A549 (cell line): ENCODE measurements at regions not wholly inside any gene's neighbourhood (a gene's known extent, or its start where the extent isn't known, plus 50 kb on each side); places are given as distances from the start of the nearest gene placed in this dataset.
A peak's percentile ranks its signal among the peaks of the same experiment; 100 is the strongest.

Source experiments
- ATAC-seq, 2 experiments: fragments of 200-7000 bp in 1 of 2; fragments of >200 bp in 1 of 2; cut with Nextera tagmentation in 1 of 2; cut with Tn5 transposase in 1 of 2; 3 replicates each; pipeline versions ENCODE4 v1.8.0 to v1.9.1; 2018 to 2020; ENCODE audit warnings: mild to moderate bottlenecking in 1 of 2, moderate library complexity in 1 of 2
- CTCF ChIA-PET: fragments of 300-600 bp; sonication (Branson Sonifier 250); formaldehyde crosslinking; extraction: SDS; loops from one replicate; lab custom pipeline; 2021; ENCODE audit warnings: antibody characterized with exemption, inconsistent platforms; lab: Yijun Ruan, JAX
- POLR2A ChIA-PET: fragments of 350-600 bp; formaldehyde crosslinking; extraction: SDS; loops from one replicate; lab custom pipeline; 2021; ENCODE audit warnings: antibody characterized with exemption, inconsistent platforms; lab: Yijun Ruan, JAX
- DNase-seq, 2 experiments: peaks; one replicate each; pipeline versions ENCODE4 v3.0.0 to v3.0.0-alpha.2; 2011 to 2016; ENCODE audit warnings: low read depth in 1 of 2, low spot score in 1 of 2
- FAIRE-seq: peaks from 2 replicates; lab custom pipeline; 2011; peaks lifted over from hg19 to GRCh38; lab: Jason Lieb, UNC
- H3K27ac ChIP-seq, 2 experiments: fragments of >200 bp; sonication (Bioruptor Twin); formaldehyde crosslinking; 3 replicates each; pipeline ENCODE4 v1.5.1; 2016 to 2017
- H3K4me1 ChIP-seq: fragments of >200 bp; sonication (Bioruptor Twin); formaldehyde crosslinking; 3 replicates; pipeline ENCODE4 v1.6.1; 2016
- H3K4me2 ChIP-seq: fragments of >200 bp; sonication (Bioruptor Twin); formaldehyde crosslinking; 3 replicates; pipeline ENCODE4 v1.6.1; 2016
- H3K4me3 ChIP-seq: fragments of >200 bp; sonication (Bioruptor Twin); formaldehyde crosslinking; 3 replicates; pipeline ENCODE4 v1.5.1; 2016
- H3K9me3 ChIP-seq: fragments of >200 bp; sonication (Bioruptor Twin); formaldehyde crosslinking; 3 replicates; pipeline ENCODE4 v1.6.1; 2016
- CBX2 ChIP-seq: fragments of 200-600 bp; sonication (generic); IDR thresholded peaks from 2 replicates; pipeline ENCODE4 v1.6.1; 2016; ENCODE audit warnings: low read depth, mild to moderate bottlenecking, borderline replicate concordance
- CBX8 ChIP-seq: fragments of 200-600 bp; sonication (generic); IDR thresholded peaks from 2 replicates; pipeline ENCODE4 v1.6.1; 2016
- CHD2 ChIP-seq: fragments of 150-350 bp; IDR thresholded peaks from 2 replicates; pipeline ENCODE4 v1.6.1; 2014; ENCODE audit warnings: low read length; ENCODE audit not compliant: partially characterized antibody
- EHF ChIP-seq: fragments of 250-450 bp; sonication (Bioruptor Pico); IDR thresholded peaks from 2 replicates; pipeline ENCODE4 v1.5.0; 2020; ENCODE audit warnings: mild to moderate bottlenecking
- EHMT2 ChIP-seq: fragments of 200-600 bp; sonication (generic); IDR thresholded peaks from 2 replicates; pipeline ENCODE4 v1.6.1; 2016; ENCODE audit warnings: antibody characterized with exemption, low read depth, mild to moderate bottlenecking, moderate library complexity
- EP300 ChIP-seq, 2 experiments: fragments of >200 bp; sonication (Bioruptor Twin); formaldehyde crosslinking; IDR thresholded peaks; 2 replicates in 1 of 2; 3 replicates in 1 of 2; pipeline ENCODE4 v1.6.1; 2016 to 2017
- FOSB ChIP-seq: fragments of 250-450 bp; sonication (Bioruptor Pico); IDR thresholded peaks from 2 replicates; pipeline ENCODE4 v1.5.0; 2020; ENCODE audit warnings: mild to moderate bottlenecking, moderate library complexity
- FOXS1 ChIP-seq: fragments of 250-450 bp; sonication (Bioruptor Pico); IDR thresholded peaks from 2 replicates; pipeline ENCODE4 v1.5.0; 2020; ENCODE audit warnings: mild to moderate bottlenecking, moderate library complexity
- GATA3 ChIP-seq: IDR thresholded peaks from 2 replicates; pipeline ENCODE4 v1.6.1; 2012; ENCODE audit warnings: borderline replicate concordance
- HDAC2 ChIP-seq: fragments of 200-600 bp; sonication (generic); IDR thresholded peaks from 2 replicates; pipeline ENCODE4 v1.6.1; 2016
- HEYL ChIP-seq: fragments of 250-450 bp; sonication (Bioruptor Pico); IDR thresholded peaks from 2 replicates; pipeline ENCODE4 v1.8.0; 2021; ENCODE audit warnings: mild to moderate bottlenecking, moderate library complexity
- HOXB13 ChIP-seq: fragments of 250-450 bp; sonication (Bioruptor Pico); IDR thresholded peaks from 2 replicates; pipeline ENCODE4 v1.5.0; 2020; ENCODE audit warnings: low read depth, mild to moderate bottlenecking, moderate library complexity
- JUN ChIP-seq, 2 experiments: fragments of >200 bp; sonication (Bioruptor Twin); formaldehyde crosslinking; IDR thresholded peaks; 2 replicates in 1 of 2; 3 replicates in 1 of 2; pipeline ENCODE4 v1.6.1; 2016 to 2017
- KDM1A ChIP-seq: fragments of 200-600 bp; sonication (generic); IDR thresholded peaks from 2 replicates; pipeline ENCODE4 v1.6.1; 2016; ENCODE audit warnings: low read depth, mild to moderate bottlenecking
- MAFK ChIP-seq: fragments of 450-650 bp; IDR thresholded peaks from 2 replicates; pipeline ENCODE4 v1.6.1; 2014; ENCODE audit not compliant: partially characterized antibody
- MAZ ChIP-seq: fragments of 150-350 bp; IDR thresholded peaks from 2 replicates; pipeline ENCODE4 v1.6.1; 2014; ENCODE audit warnings: antibody characterized with exemption, low read depth, low read length, borderline replicate concordance
- NPAS2 ChIP-seq: fragments of 250-450 bp; sonication (Bioruptor Pico); IDR thresholded peaks from 2 replicates; pipeline ENCODE4 v1.8.0; 2022; ENCODE audit warnings: mild to moderate bottlenecking, moderate library complexity, borderline replicate concordance
- NR3C1 ChIP-seq: fragments of >200 bp; sonication (Bioruptor Twin); formaldehyde crosslinking; IDR thresholded peaks from 3 replicates; pipeline ENCODE4 v1.6.1; 2017
- POLR2A ChIP-seq: IDR thresholded peaks from 2 replicates; pipeline ENCODE4 v1.6.1; 2012; ENCODE audit warnings: mild to moderate bottlenecking, low read length
- POLR2AphosphoS2 ChIP-seq: conservative IDR thresholded peaks from 2 replicates; pipeline ENCODE4 v1.6.1; 2012; ENCODE audit warnings: low read length, improper control_type of control experiment, inconsistent platforms
- RCOR1 ChIP-seq: fragments of 150-350 bp; IDR thresholded peaks from 2 replicates; pipeline ENCODE4 v1.6.1; 2014; ENCODE audit warnings: antibody characterized with exemption, low read length, low read depth
- SMC3 ChIP-seq: fragments of >200 bp; sonication (Bioruptor Twin); formaldehyde crosslinking; IDR thresholded peaks from 3 replicates; pipeline ENCODE4 v1.6.1; 2018; ENCODE audit warnings: inconsistent platforms
- TFCP2L1 ChIP-seq: fragments of 250-450 bp; sonication (Bioruptor Pico); IDR thresholded peaks from 2 replicates; pipeline ENCODE4 v1.5.0; 2021; ENCODE audit warnings: mild to moderate bottlenecking
- USF2 ChIP-seq: fragments of 450-650 bp; IDR thresholded peaks from 2 replicates; pipeline ENCODE4 v1.6.1; 2014; ENCODE audit warnings: antibody characterized with exemption
- ZC3H11A ChIP-seq: fragments of 450-650 bp; IDR thresholded peaks from 2 replicates; pipeline ENCODE4 v1.6.1; 2014; ENCODE audit warnings: antibody characterized with exemption, mild to moderate bottlenecking
- TF ChIP-seq, protein P1 (sequence below): IDR thresholded peaks from 2 replicates; pipeline ENCODE4 v1.6.1; 2012; ENCODE audit warnings: low read depth, borderline replicate concordance
- TF ChIP-seq, protein P2 (sequence below): fragments of >200 bp; sonication (Bioruptor Twin); formaldehyde crosslinking; IDR thresholded peaks from 3 replicates; pipeline ENCODE4 v1.5.1; 2016
- TF ChIP-seq, protein P3 (sequence below): fragments of 250-450 bp; sonication (Bioruptor Pico); IDR thresholded peaks from 2 replicates; pipeline ENCODE4 v1.5.0; 2020; ENCODE audit warnings: low read depth, mild to moderate bottlenecking, moderate library complexity
- TF ChIP-seq, protein P4 (sequence below): fragments of >200 bp; sonication (Bioruptor Twin); formaldehyde crosslinking; IDR thresholded peaks from 2 replicates; pipeline ENCODE4 v1.6.1; 2016

- no peaks in the 10 kb centered on the region for H3K9me3 ChIP-seq
- FAIRE-seq = peak; percentile 43
- no peak overlapping the region for H3K27ac ChIP-seq
- no peak overlapping the region for H3K4me3 ChIP-seq
- TF ChIP-seq FOXS1 (no peak), ZC3H11A (no peak), HOXB13 (CRISPR knock-in tag) (no peak), CHD2 (no peak), USF2 (no peak), HDAC2 (no peak), POLR2AphosphoS2 (no peak), KDM1A (no peak), NPAS2 (CRISPR knock-in tag) (no peak), CBX8 (no peak)
- TF ChIP-seq, protein P1, sequence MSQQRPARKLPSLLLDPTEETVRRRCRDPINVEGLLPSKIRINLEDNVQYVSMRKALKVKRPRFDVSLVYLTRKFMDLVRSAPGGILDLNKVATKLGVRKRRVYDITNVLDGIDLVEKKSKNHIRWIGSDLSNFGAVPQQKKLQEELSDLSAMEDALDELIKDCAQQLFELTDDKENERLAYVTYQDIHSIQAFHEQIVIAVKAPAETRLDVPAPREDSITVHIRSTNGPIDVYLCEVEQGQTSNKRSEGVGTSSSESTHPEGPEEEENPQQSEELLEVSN = no peak
- TF ChIP-seq, protein P2, sequence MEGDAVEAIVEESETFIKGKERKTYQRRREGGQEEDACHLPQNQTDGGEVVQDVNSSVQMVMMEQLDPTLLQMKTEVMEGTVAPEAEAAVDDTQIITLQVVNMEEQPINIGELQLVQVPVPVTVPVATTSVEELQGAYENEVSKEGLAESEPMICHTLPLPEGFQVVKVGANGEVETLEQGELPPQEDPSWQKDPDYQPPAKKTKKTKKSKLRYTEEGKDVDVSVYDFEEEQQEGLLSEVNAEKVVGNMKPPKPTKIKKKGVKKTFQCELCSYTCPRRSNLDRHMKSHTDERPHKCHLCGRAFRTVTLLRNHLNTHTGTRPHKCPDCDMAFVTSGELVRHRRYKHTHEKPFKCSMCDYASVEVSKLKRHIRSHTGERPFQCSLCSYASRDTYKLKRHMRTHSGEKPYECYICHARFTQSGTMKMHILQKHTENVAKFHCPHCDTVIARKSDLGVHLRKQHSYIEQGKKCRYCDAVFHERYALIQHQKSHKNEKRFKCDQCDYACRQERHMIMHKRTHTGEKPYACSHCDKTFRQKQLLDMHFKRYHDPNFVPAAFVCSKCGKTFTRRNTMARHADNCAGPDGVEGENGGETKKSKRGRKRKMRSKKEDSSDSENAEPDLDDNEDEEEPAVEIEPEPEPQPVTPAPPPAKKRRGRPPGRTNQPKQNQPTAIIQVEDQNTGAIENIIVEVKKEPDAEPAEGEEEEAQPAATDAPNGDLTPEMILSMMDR = no peak
- TF ChIP-seq, protein P3, sequence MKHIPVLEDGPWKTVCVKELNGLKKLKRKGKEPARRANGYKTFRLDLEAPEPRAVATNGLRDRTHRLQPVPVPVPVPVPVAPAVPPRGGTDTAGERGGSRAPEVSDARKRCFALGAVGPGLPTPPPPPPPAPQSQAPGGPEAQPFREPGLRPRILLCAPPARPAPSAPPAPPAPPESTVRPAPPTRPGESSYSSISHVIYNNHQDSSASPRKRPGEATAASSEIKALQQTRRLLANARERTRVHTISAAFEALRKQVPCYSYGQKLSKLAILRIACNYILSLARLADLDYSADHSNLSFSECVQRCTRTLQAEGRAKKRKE (CRISPR knock-in tag) = no peak
- TF ChIP-seq, all 56 proteins: peak for 0
- DNase-seq (no peak), ATAC-seq (no peak)
- ChIA-PET CTCF (no interaction called here), POLR2A (no interaction called here)
- Histone ChIP-seq H3K4me2 (no peak overlapping the region), H3K4me1 (no peaks in the 10 kb centered on the region)
These were observed 341.4 kb downstream of the GUCY2F start for GRCh38 chrX:109140463-109140862.

DNA sequence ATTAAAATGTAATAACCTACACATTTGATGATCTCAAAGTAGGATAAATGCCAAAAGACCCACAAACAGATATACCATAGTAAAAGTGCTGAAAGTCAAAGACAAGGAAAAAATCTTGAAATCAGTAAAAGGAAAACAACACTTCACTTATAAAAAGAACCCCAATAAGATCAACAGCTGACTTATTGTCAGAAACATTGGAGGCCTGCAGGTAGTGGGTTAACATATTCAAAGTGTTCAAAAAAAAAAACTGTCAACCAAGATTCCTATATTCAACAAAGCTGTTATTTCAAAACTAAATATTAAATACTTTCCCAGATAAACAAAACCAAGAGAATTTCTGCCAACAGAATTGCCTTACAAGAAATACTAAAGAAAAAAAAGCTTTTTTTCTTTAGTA, 347.1 kb downstream of the GUCY2F start:
- no peak for FAIRE-seq
- TF ChIP-seq, protein P2 = no peak
- TF ChIP-seq POLR2A = no peak
- no peak for TF ChIP-seq EHMT2
- TF ChIP-seq TFCP2L1 (CRISPR knock-in tag) = no peak
- TF ChIP-seq HDAC2 = no peak
- no peak for TF ChIP-seq JUN (IDR thresholded peaks at IDR 0.05)
- no peak for TF ChIP-seq FOSB (CRISPR knock-in tag)
- TF ChIP-seq POLR2AphosphoS2 = no peak
- TF ChIP-seq EP300 (IDR thresholded peaks at IDR 0.05) = no peak
- no peak for TF ChIP-seq EHF (CRISPR knock-in tag)
- no peak for TF ChIP-seq SMC3
- no peak for TF ChIP-seq NR3C1
- no peak for TF ChIP-seq RCOR1
- no peak for TF ChIP-seq MAZ
- TF ChIP-seq HEYL (CRISPR knock-in tag) = no peak
- no peak for TF ChIP-seq MAFK
- TF ChIP-seq, protein P4, sequence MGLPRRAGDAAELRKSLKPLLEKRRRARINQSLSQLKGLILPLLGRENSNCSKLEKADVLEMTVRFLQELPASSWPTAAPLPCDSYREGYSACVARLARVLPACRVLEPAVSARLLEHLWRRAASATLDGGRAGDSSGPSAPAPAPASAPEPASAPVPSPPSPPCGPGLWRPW = no peak
- no peak for TF ChIP-seq GATA3
- TF ChIP-seq CBX2 = no peak
- Histone ChIP-seq H3K27ac (no peak overlapping the region), H3K9me3 (no peaks in the 10 kb centered on the region), H3K4me1 (no peaks in the 10 kb centered on the region), H3K4me2 (no peak overlapping the region), H3K4me3 (no peak overlapping the region)
- DNase-seq = no peak
- ChIA-PET POLR2A (no interaction called here), CTCF (no interaction called here)
- ATAC-seq = no peak
